ENCODE measurements at regions not wholly inside any gene's neighbourhood (a gene's known extent, or its start where the extent isn't known, plus 50 kb on each side); places are given as distances from the start of the nearest gene placed in this dataset.

DNA sequence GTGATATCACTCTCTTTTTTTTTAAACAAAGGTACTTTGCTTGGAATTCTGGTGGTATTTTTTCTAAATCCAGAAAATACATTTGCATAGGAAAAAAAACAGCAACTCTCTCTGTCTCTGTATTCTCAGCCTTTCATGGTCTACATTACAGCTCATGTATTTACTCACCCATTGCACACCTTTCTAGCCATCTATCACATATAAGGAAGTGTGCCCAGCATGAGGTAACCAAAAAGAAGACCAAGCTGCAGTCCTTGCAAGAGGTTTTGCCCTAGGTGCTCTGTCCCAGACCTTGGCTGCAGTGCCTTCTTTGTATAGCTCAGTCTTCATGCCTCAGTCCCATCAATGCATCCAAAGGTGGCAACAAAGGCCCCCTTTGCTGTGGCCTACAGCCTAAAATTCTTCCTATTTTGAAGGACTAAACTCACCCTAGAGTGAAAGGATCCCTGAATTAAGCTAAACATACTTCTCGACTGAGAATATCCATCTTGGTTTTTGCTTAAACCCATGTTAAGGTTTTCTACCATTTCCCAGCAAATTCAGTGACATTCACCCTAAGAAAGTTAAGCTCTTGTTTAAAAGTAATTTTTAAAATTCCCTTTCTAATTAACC, 446.4 kb downstream of the KIF4B start:
- peaks cover 0 to 8% (median 2%) of the 10 kb centered on the region in 6 donors for H3K9me3 Mint-ChIP-seq
- no peak overlapping the region for H3K27ac Mint-ChIP-seq
- peaks cover 0 to 5% (median 1%) of the 10 kb centered on the region in 3 donors for H3K27me3 Mint-ChIP-seq (ENCODE audit: low read depth in 3 of 3)

DNA sequence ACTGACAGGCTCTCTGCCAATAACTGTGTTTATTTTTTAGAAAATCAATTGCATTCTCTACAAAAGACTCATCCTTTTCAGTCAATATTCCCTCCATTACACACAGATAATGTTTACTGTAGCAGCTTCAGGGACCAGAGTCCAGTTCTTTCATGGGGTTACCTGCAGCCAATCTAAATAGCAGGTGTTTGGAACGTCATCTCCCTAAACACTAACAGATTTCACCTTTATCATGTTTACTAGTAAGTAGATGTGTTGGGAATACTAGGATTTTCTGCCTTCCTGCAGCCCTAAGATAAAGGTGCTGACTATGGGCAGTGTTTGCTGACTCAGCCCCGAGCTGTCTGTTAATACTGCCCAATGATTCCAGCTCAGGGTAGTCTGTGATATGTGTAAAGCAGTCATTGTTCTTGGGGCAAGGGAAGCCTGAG, 447.0 kb downstream of the KIF4B start:
- Mint-ChIP-seq H3K9me3 (peaks cover 0 to 8% (median 2%) of the 10 kb centered on the region in 6 donors), H3K27ac (no peak overlapping the region), H3K4me1 (no peaks in the 10 kb centered on the region), H3K27me3 (ENCODE audit: low read depth in 3 of 3) (peaks cover 0 to 5% (median 1%) of the 10 kb centered on the region in 3 donors), H3K36me3 (no peaks in the 10 kb centered on the region), H3K4me3 (no peak overlapping the region)
- DNase-seq, result no peak

More for the DNA sequence above, 446.4 kb downstream of the KIF4B start:
- Mint-ChIP-seq H3K4me1 (no peaks in the 10 kb centered on the region), H3K36me3 (no peaks in the 10 kb centered on the region), H3K4me3 (no peak overlapping the region)
- DNase-seq, result no peak

- H3K4me3 Mint-ChIP-seq, result no peak overlapping the region
- no peak overlapping the region for H3K27ac Mint-ChIP-seq
- H3K27me3 Mint-ChIP-seq (ENCODE audit: low read depth in 3 of 3), result peaks cover 0 to 5% (median 1%) of the 10 kb centered on the region in 3 donors
- peaks cover 0 to 13% (median 4%) of the 10 kb centered on the region in 6 donors for H3K9me3 Mint-ChIP-seq
- no peaks in the 10 kb centered on the region for H3K36me3 Mint-ChIP-seq
- no peaks in the 10 kb centered on the region for H3K4me1 Mint-ChIP-seq
- DNase-seq, result no peak
These were observed 447.7 kb downstream of the KIF4B start for GRCh38 chr5:155461304-155461703.

DNA sequence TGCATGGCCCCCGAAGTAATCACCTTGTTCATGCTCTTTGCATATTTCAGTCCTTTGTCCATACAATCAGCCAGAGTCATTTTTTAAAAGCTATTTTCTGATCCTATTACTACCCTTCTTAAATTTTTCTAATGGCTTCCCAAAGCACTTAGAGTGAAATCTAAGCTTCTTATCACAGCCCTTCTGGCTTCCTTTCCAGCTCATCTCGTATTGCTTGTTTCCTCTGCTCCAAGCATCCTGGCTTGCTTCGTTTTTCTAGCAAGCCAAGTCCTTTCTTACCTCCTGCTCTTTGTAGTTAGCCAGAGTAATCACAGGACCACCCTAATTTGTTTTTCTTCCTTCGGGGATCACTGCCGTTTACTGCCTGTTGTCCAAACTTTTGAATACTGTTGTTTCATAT, 453.3 kb downstream of the KIF4B start:
- no peak overlapping the region for H3K27ac Mint-ChIP-seq
- H3K9me3 Mint-ChIP-seq, result peaks cover 0 to 18% (median 2%) of the 10 kb centered on the region in 6 donors
- peaks cover 0 to 7% (median 0%) of the 10 kb centered on the region in 3 donors for H3K27me3 Mint-ChIP-seq (ENCODE audit: low read depth in 3 of 3)

DNA sequence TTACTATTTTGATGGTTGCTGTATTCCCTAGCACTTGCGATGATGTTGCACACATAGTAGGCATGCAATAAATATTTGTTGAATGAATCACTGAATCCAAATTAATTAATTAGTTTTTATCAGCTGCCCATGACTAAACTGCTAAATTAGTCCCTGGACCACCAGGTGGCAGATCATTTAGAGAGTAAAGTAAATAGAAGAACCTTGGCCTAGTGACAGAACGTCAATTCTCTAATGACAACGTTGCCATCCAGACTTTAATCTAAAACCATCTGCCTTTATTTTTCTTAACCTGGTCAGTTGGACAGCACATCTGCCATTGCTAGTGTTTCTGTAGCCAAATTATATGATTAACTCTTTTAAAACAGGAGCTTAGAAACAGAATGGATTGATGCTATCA, 457.5 kb downstream of the KIF4B start:
- H3K4me1 Mint-ChIP-seq, result no peaks in the 10 kb centered on the region
- no peak overlapping the region for H3K4me3 Mint-ChIP-seq
- peaks cover 0 to 10% (median 0%) of the 10 kb centered on the region in 3 donors for H3K27me3 Mint-ChIP-seq (ENCODE audit: low read depth in 3 of 3)
- H3K36me3 Mint-ChIP-seq, result no peaks in the 10 kb centered on the region
- peaks cover 0 to 15% (median 0%) of the 10 kb centered on the region in 6 donors for H3K9me3 Mint-ChIP-seq
- no peak overlapping the region for H3K27ac Mint-ChIP-seq
- DNase-seq, result no peak

More for the DNA sequence above, 453.3 kb downstream of the KIF4B start:
- Mint-ChIP-seq H3K4me3 (no peak overlapping the region), H3K36me3 (no peaks in the 10 kb centered on the region), H3K4me1 (no peaks in the 10 kb centered on the region)
- no peak for DNase-seq

DNA sequence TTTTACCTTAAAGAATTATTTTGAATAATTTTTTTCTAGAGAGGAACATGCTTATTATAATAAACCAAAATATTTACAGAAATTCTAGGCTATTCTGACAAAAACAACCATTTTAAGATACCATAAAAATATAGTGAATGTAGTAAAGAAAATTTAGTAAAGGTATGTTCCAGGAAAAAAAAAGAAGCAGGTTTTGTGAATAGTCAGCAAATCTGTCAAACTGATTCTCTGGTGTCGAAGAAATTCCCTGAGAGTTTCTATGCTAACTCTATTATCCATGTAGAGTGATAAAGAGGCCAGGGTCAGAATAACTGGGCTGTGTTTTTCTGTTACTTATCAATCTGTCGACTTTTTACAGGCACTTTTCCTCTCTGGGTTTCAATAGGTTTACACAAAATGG, 459.2 kb downstream of the KIF4B start:
- DNase-seq, result no peak
- Mint-ChIP-seq H3K36me3 (no peaks in the 10 kb centered on the region), H3K27me3 (ENCODE audit: low read depth in 3 of 3) (peaks cover 0 to 5% (median 0%) of the 10 kb centered on the region in 3 donors)

GRCh38 chr5:155475318-155475717, 461.8 kb downstream of the KIF4B start:
- peaks cover 0 to 3% (median 0%) of the 10 kb centered on the region in 3 donors for H3K27me3 Mint-ChIP-seq (ENCODE audit: low read depth in 3 of 3)
- no peak overlapping the region for H3K4me3 Mint-ChIP-seq

More for the DNA sequence above, 459.2 kb downstream of the KIF4B start:
- Mint-ChIP-seq H3K4me3 (no peak overlapping the region), H3K4me1 (no peaks in the 10 kb centered on the region), H3K27ac (no peak overlapping the region), H3K9me3 (peaks cover 0 to 2% (median 0%) of the 10 kb centered on the region in 6 donors)

DNA sequence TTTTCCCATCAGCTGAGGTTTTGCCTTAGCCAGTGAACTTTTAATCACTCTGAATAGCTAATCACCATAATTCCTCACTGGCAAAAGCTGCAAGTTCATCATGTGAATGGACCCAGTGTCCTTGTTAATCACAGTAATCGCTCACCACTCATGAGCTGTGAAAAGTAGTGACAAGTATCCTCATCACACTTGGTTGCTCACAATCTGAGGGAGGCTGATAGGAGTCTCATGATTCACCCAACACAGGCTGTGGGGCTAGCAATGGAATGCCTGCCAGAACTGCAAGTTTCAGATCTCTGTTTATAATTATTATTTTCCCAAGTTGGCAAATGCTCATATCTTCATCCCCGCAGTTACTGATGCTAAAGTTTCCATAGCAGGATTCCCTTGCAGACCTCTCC, 467.2 kb downstream of the KIF4B start:
- Mint-ChIP-seq H3K4me3 (no peak overlapping the region), H3K9me3 (no peaks in the 10 kb centered on the region), H3K36me3 (no peaks in the 10 kb centered on the region), H3K27me3 (ENCODE audit: low read depth in 3 of 3) (no peaks in the 10 kb centered on the region), H3K27ac (no peak overlapping the region), H3K4me1 (no peaks in the 10 kb centered on the region)
- no peak for DNase-seq

More at GRCh38 chr5:155475318-155475717, 461.8 kb downstream of the KIF4B start:
- no peak overlapping the region for H3K27ac Mint-ChIP-seq
- H3K4me1 Mint-ChIP-seq, result no peaks in the 10 kb centered on the region
- H3K36me3 Mint-ChIP-seq, result no peaks in the 10 kb centered on the region
- H3K9me3 Mint-ChIP-seq, result peaks cover 0 to 2% (median 0%) of the 10 kb centered on the region in 6 donors
- no peak for DNase-seq

- no peak for DNase-seq
These were observed 467.6 kb downstream of the KIF4B start for GRCh38 chr5:155481182-155481581.

GRCh38 chr5:155482428-155482827, 468.9 kb downstream of the KIF4B start:
- H3K27me3 Mint-ChIP-seq (ENCODE audit: low read depth in 3 of 3), result no peaks in the 10 kb centered on the region
- no peak overlapping the region for H3K4me3 Mint-ChIP-seq
- H3K27ac Mint-ChIP-seq, result no peak overlapping the region
- H3K9me3 Mint-ChIP-seq, result no peaks in the 10 kb centered on the region
- no peak for DNase-seq
- H3K36me3 Mint-ChIP-seq, result no peaks in the 10 kb centered on the region
- no peaks in the 10 kb centered on the region for H3K4me1 Mint-ChIP-seq

More at GRCh38 chr5:155481182-155481581, 467.6 kb downstream of the KIF4B start:
- no peak overlapping the region for H3K27ac Mint-ChIP-seq
- H3K9me3 Mint-ChIP-seq, result no peaks in the 10 kb centered on the region
- H3K4me1 Mint-ChIP-seq, result no peaks in the 10 kb centered on the region
- no peak overlapping the region for H3K4me3 Mint-ChIP-seq
- H3K36me3 Mint-ChIP-seq, result no peaks in the 10 kb centered on the region
- H3K27me3 Mint-ChIP-seq (ENCODE audit: low read depth in 3 of 3), result no peaks in the 10 kb centered on the region

- Mint-ChIP-seq H3K4me3 (no peak overlapping the region), H3K36me3 (no peaks in the 10 kb centered on the region), H3K9me3 (peaks cover 0 to 7% (median 0%) of the 10 kb centered on the region in 6 donors), H3K4me1 (no peaks in the 10 kb centered on the region), H3K27me3 (ENCODE audit: low read depth in 3 of 3) (peaks cover 0 to 6% (median 2%) of the 10 kb centered on the region in 3 donors), H3K27ac (no peak overlapping the region)
- DNase-seq, result no peak
These were observed 471.8 kb downstream of the KIF4B start for GRCh38 chr5:155485386-155485785.

DNA sequence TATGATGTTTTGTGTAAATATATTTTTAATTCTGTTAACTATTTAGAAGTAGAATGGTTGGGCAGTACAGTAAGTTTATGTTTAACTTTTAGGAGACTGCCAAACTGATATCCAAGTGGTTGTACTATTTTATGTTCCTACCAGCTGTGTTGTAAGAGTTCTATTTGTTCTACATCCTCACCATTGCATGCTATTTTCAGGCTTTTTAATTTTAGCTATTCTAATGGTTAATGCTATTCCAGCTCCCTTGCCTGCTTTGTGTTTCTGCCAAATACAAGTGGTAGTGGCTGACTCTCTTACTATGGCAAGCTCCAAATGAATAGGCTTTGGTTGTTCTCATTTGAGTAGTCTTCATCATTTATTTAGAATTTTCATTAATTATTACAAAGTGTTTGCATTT, 476.4 kb downstream of the KIF4B start:
- DNase-seq, result no peak
- Mint-ChIP-seq H3K27ac (no peak overlapping the region), H3K4me1 (no peaks in the 10 kb centered on the region), H3K27me3 (ENCODE audit: low read depth in 3 of 3) (peaks cover 0 to 12% (median 2%) of the 10 kb centered on the region in 3 donors), H3K36me3 (no peaks in the 10 kb centered on the region), H3K4me3 (no peak overlapping the region), H3K9me3 (peaks cover 0 to 7% (median 0%) of the 10 kb centered on the region in 6 donors)

DNA sequence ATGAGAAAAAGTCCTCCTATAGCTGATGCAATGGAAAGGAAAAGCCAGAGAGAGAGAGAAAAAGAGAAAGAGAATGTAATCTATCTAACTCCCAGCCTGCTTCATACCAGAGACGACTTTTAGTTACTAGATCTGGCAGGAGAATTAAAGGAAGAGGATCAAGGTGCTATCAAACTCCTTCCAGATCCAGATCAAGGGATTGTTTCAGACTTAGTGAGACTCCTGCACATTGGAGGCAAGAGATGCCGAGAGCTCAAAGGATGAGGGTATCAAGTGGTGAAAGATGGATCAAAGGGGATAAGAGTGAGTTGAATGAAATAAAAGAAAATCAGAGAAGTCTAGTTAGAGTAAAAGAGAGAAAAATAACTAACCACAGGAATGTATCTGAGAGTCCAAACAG, 478.6 kb downstream of the KIF4B start:
- H3K27ac Mint-ChIP-seq, result no peak overlapping the region
- H3K4me3 Mint-ChIP-seq, result no peak overlapping the region
- peaks cover 0 to 12% (median 2%) of the 10 kb centered on the region in 3 donors for H3K27me3 Mint-ChIP-seq (ENCODE audit: low read depth in 3 of 3)
- no peak for DNase-seq
- H3K36me3 Mint-ChIP-seq, result no peaks in the 10 kb centered on the region
- H3K4me1 Mint-ChIP-seq, result no peaks in the 10 kb centered on the region
- H3K9me3 Mint-ChIP-seq, result peaks cover 0 to 7% (median 0%) of the 10 kb centered on the region in 6 donors

GRCh38 chr5:155504606-155505005, 491.1 kb downstream of the KIF4B start:
- no peaks in the 10 kb centered on the region for H3K36me3 Mint-ChIP-seq
- H3K27ac Mint-ChIP-seq, result no peak overlapping the region
- no peaks in the 10 kb centered on the region for H3K4me1 Mint-ChIP-seq
- peaks cover 0 to 3% (median 0%) of the 10 kb centered on the region in 6 donors for H3K9me3 Mint-ChIP-seq
- no peak overlapping the region for H3K4me3 Mint-ChIP-seq
- peaks cover 1 to 8% (median 1%) of the 10 kb centered on the region in 3 donors for H3K27me3 Mint-ChIP-seq (ENCODE audit: low read depth in 3 of 3)
- no peak for DNase-seq

DNA sequence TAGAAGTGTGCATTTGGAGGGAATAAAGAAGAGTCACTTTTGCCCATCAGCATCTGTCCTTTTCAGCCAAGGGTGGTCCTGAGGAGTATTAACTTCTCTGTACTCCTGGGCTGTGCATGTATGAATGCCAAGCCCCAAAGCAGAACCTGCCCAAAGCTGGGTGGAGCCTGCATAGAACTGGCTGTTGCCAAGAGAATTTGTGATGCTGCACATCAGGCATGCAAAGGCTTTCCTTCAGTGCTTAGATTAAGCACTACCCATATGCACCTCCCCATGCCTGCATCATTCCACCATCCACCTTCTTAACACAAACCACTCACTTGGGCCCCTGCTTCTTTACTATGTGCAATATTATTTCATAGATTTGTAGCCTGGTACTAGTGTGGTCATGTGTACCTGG, 493.8 kb downstream of the KIF4B start:
- no peak for DNase-seq
- no peaks in the 10 kb centered on the region for H3K4me1 Mint-ChIP-seq
- no peak overlapping the region for H3K27ac Mint-ChIP-seq
- H3K27me3 Mint-ChIP-seq (ENCODE audit: low read depth in 3 of 3), result peaks cover 1 to 5% (median 1%) of the 10 kb centered on the region in 3 donors
- no peak overlapping the region for H3K4me3 Mint-ChIP-seq
- no peaks in the 10 kb centered on the region for H3K36me3 Mint-ChIP-seq
- no peaks in the 10 kb centered on the region for H3K9me3 Mint-ChIP-seq
